Lower leg skin (tissue), 4 donors: ENCODE measurements at regions not wholly inside any gene's neighbourhood (a gene's known extent, or its start where the extent isn't known, plus 50 kb on each side); places are given as distances from the start of the nearest gene placed in this dataset.

Source experiments
- DNase-seq, 2 donors: peaks; one replicate each; pipeline ENCODE4 v3.0.0-alpha.2; 2019; ENCODE audit warnings: low spot score in 2 of 2
- H3K4me3 ChIP-seq: fragments of 200-600 bp; sonication (generic); 2 replicates; pipeline ENCODE4 v1.5.1; 2017; ENCODE audit warnings: mild to moderate bottlenecking, low read depth; ENCODE audit not compliant: poor library complexity, severe bottlenecking
- POLR2A ChIP-seq, 2 donors: fragments of 450-650 bp; IDR thresholded peaks; one replicate each; pipeline ENCODE4 v1.6.1; 2016 to 2017; ENCODE audit warnings: antibody characterized with exemption in 2 of 2, mild to moderate bottlenecking in 1 of 2, moderate library complexity in 1 of 2
- WGBS, 2 donors: methylation state at CpG; one replicate each; pipeline ENCODE4 v1.1.5; 2018; 5-methylcytosine and 5-hydroxymethylcytosine counted together
- intact Hi-C: fragments of 100-400 bp; cut with DNase I; formaldehyde crosslinking; loops from one replicate; pipeline ENCODE4 v1.15.0; 2023; ENCODE audit warnings: low total_unique reads
- TF ChIP-seq, protein P1 (sequence below), 3 donors: fragments of 450-650 bp; IDR thresholded peaks; one replicate each; pipeline ENCODE4 v1.5.1; 2016; ENCODE audit warnings: antibody characterized with exemption in 3 of 3, mild to moderate bottlenecking in 3 of 3, moderate library complexity in 2 of 3

GRCh38 chr1:29836651-29837646, 600.6 kb downstream of the PTPRU start:
- TF ChIP-seq POLR2A (IDR thresholded peaks at IDR 0.05) = no peak
- TF ChIP-seq, protein P1, sequence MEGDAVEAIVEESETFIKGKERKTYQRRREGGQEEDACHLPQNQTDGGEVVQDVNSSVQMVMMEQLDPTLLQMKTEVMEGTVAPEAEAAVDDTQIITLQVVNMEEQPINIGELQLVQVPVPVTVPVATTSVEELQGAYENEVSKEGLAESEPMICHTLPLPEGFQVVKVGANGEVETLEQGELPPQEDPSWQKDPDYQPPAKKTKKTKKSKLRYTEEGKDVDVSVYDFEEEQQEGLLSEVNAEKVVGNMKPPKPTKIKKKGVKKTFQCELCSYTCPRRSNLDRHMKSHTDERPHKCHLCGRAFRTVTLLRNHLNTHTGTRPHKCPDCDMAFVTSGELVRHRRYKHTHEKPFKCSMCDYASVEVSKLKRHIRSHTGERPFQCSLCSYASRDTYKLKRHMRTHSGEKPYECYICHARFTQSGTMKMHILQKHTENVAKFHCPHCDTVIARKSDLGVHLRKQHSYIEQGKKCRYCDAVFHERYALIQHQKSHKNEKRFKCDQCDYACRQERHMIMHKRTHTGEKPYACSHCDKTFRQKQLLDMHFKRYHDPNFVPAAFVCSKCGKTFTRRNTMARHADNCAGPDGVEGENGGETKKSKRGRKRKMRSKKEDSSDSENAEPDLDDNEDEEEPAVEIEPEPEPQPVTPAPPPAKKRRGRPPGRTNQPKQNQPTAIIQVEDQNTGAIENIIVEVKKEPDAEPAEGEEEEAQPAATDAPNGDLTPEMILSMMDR (IDR thresholded peaks at IDR 0.05) = no peak
- peak in 1 of 2 donors; percentile 54 for DNase-seq
- no peak overlapping the region for H3K4me3 ChIP-seq
- 62 to 76% methylated on average over 10 to 11 of the region's 12 CpGs for WGBS, 2 donors
- intact Hi-C loops = no loop called here

DNA sequence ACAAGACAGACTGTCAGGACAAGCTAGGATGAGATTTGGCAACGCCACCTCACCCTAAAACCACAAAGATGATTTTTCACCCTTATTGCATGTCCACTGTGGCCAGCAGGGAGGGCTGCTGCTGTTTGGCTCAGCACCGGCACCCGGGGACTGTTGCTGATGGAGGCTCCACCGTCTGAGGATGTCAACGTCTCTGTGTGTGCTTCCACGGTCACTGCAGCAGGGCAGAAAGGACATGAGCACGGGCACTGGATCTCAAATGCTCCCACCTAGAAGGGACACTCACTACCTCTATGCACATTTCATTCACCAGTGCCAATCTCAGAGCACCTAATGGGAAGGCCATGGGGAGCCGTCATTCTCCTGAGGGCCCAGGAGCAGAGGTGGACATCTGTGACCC, 599.6 kb downstream of the PTPRU start:
- peak in 1 of 2 donors; percentile 69 for DNase-seq
- WGBS, 2 donors = 62 to 68% methylated on average over 8 of the region's 8 CpGs
- no peak overlapping the region for H3K4me3 ChIP-seq
- TF ChIP-seq POLR2A (IDR thresholded peaks at IDR 0.05) = no peak
- TF ChIP-seq, protein P1 (IDR thresholded peaks at IDR 0.05) = no peak
- intact Hi-C loops = no loop called here

- WGBS, 2 donors = 37 to 44% methylated on average over 4 of the region's 4 CpGs
- DNase-seq = peak in 1 of 2 donors; percentile 52
- TF ChIP-seq POLR2A (IDR thresholded peaks at IDR 0.05) = no peak
- TF ChIP-seq, protein P1 (IDR thresholded peaks at IDR 0.05) = no peak
- intact Hi-C loops = no loop called here
- no peak overlapping the region for H3K4me3 ChIP-seq
Measured at GRCh38 chr1:29835406-29835805, 599.1 kb downstream of the PTPRU start.

GRCh38 chr1:29833581-29833980, 597.3 kb downstream of the PTPRU start:
- peak in 1 of 2 donors; percentile 10 for DNase-seq
- TF ChIP-seq POLR2A (IDR thresholded peaks at IDR 0.05) = no peak
- TF ChIP-seq, protein P1 (IDR thresholded peaks at IDR 0.05) = no peak
- no peak overlapping the region for H3K4me3 ChIP-seq
- intact Hi-C loops = no loop called here
- 79 to 82% methylated on average over 6 of the region's 6 CpGs for WGBS, 2 donors

- TF ChIP-seq, protein P1 (IDR thresholded peaks at IDR 0.05) = no peak
- TF ChIP-seq POLR2A (IDR thresholded peaks at IDR 0.05) = no peak
- peak in 1 of 2 donors; percentile 71 for DNase-seq
- H3K4me3 ChIP-seq = no peak overlapping the region
- 77 to 87% methylated on average over 5 of the region's 5 CpGs for whole genome bisulfite sequencing, 2 donors
- intact Hi-C loops = no loop called here
Measured at GRCh38 chr1:29832936-29833335, 596.6 kb downstream of the PTPRU start.
